ENCODE measurements at regions not wholly inside any gene's neighbourhood (a gene's known extent, or its start where the extent isn't known, plus 50 kb on each side); places are given as distances from the start of the nearest gene placed in this dataset.

- no peak for TF ChIP-seq CTCF (IDR thresholded peaks at IDR 0.05)
- no peak for TF ChIP-seq POLR2A (IDR thresholded peaks at IDR 0.05)
- no peak for TF ChIP-seq EP300 (IDR thresholded peaks at IDR 0.05)
These were observed 88.4 kb upstream of the CELF4 start for GRCh38 chr18:37654034-37654433.
